ENCODE measurements at regions not wholly inside any gene's neighbourhood (a gene's known extent, or its start where the extent isn't known, plus 50 kb on each side); places are given as distances from the start of the nearest gene placed in this dataset.
A peak's percentile ranks its signal among the peaks of the same experiment; 100 is the strongest.

DNA sequence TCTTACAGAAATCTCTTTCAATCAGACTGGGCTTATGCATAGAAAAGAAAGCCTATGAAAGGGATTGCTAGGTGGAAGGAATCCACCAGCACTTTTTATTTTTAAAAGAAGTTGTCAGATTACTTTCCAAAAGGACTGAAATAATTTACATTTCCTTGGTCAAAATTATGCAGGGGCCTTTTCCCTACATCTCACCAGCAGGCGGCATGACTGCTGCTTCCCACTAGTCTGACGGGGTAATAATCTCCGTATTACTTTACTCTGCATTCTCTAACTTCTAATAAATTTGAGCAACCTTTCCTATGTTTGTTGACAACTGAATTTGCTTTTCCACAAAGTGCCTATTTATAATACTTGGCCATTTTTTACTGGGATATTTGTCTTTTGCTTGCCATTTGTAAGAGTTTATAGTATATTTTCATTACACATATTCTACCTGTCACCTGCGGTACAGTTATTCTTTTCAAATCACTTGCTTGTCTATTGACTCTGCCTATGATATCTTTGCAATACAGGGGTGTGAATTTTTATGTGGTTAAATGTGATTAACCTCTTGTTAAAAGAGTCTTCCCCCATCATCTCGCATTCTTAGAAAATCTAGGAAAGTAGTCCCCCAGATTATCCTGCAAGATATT is 51.9 kb upstream of the USP47 start:
- no peak for TF ChIP-seq YY1 (IDR thresholded peaks at IDR 0.05; ENCODE audit: low read depth)
- no peak for TF ChIP-seq TCF12 (IDR thresholded peaks at IDR 0.05; ENCODE audit: low read depth)
- TF ChIP-seq RAD21 (IDR thresholded peaks at IDR 0.05; ENCODE audit: low read depth): peak; percentile 56
- TF ChIP-seq, protein P1, sequence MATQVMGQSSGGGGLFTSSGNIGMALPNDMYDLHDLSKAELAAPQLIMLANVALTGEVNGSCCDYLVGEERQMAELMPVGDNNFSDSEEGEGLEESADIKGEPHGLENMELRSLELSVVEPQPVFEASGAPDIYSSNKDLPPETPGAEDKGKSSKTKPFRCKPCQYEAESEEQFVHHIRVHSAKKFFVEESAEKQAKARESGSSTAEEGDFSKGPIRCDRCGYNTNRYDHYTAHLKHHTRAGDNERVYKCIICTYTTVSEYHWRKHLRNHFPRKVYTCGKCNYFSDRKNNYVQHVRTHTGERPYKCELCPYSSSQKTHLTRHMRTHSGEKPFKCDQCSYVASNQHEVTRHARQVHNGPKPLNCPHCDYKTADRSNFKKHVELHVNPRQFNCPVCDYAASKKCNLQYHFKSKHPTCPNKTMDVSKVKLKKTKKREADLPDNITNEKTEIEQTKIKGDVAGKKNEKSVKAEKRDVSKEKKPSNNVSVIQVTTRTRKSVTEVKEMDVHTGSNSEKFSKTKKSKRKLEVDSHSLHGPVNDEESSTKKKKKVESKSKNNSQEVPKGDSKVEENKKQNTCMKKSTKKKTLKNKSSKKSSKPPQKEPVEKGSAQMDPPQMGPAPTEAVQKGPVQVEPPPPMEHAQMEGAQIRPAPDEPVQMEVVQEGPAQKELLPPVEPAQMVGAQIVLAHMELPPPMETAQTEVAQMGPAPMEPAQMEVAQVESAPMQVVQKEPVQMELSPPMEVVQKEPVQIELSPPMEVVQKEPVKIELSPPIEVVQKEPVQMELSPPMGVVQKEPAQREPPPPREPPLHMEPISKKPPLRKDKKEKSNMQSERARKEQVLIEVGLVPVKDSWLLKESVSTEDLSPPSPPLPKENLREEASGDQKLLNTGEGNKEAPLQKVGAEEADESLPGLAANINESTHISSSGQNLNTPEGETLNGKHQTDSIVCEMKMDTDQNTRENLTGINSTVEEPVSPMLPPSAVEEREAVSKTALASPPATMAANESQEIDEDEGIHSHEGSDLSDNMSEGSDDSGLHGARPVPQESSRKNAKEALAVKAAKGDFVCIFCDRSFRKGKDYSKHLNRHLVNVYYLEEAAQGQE (IDR thresholded peaks at IDR 0.05; ENCODE audit: low read depth): no peak
- no peak for TF ChIP-seq TAF1 (IDR thresholded peaks at IDR 0.05; ENCODE audit: low read depth)
- TF ChIP-seq TEAD4 (IDR thresholded peaks at IDR 0.05): no peak

DNA sequence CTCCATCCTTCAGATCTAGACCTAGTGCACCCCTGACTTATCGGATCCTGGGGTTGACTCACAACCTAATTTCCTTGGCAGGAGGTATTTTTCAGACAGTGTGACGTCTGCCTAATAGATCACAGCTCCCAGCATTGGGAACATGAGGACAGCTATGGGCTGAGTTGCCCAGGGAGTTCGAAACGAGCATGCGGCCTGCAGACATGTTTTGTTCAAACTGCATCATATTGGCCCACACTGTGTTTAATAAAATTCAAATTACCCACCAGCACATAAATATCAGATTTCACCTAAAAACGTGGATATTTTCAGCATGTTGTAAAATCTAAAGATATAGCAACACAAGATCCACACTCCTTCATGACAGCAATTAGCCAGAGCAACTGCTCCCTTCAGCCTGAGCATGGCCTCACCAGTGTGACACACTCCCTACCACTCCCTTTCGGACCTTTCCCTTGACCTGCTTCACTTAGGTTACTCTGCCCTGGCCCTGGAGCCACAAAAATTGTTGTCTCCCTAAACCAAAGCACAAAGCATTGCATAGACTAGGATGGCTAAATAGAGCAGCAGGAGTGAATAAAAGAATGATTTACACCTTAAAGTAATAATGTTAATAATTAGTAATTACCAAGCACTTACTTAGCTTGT is 53.6 kb upstream of the USP47 start:
- no peak for TF ChIP-seq ZBTB7A (IDR thresholded peaks at IDR 0.05; ENCODE audit: low read depth)
- TF ChIP-seq EP300 (IDR thresholded peaks at IDR 0.05; ENCODE audit: borderline replicate concordance): no peak
- TF ChIP-seq RAD21 (IDR thresholded peaks at IDR 0.05; ENCODE audit: low read depth): no peak
- no peak for TF ChIP-seq EGR1 (IDR thresholded peaks at IDR 0.05)
- TF ChIP-seq TEAD4 (IDR thresholded peaks at IDR 0.05): no peak
- TF ChIP-seq, protein P2, sequence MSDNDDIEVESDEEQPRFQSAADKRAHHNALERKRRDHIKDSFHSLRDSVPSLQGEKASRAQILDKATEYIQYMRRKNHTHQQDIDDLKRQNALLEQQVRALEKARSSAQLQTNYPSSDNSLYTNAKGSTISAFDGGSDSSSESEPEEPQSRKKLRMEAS (IDR thresholded peaks at IDR 0.05): no peak
- no peak for TF ChIP-seq CREB1 (IDR thresholded peaks at IDR 0.05; ENCODE audit: low read depth)
- TF ChIP-seq, protein P3, sequence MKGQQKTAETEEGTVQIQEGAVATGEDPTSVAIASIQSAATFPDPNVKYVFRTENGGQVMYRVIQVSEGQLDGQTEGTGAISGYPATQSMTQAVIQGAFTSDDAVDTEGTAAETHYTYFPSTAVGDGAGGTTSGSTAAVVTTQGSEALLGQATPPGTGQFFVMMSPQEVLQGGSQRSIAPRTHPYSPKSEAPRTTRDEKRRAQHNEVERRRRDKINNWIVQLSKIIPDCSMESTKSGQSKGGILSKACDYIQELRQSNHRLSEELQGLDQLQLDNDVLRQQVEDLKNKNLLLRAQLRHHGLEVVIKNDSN (IDR thresholded peaks at IDR 0.05): no peak
- TF ChIP-seq, protein P1 (IDR thresholded peaks at IDR 0.05; ENCODE audit: low read depth): no peak
- no peak for TF ChIP-seq TAF1 (IDR thresholded peaks at IDR 0.05; ENCODE audit: low read depth)
- TF ChIP-seq FOXM1 (IDR thresholded peaks at IDR 0.05; ENCODE audit: borderline replicate concordance, low read depth): no peak

DNA sequence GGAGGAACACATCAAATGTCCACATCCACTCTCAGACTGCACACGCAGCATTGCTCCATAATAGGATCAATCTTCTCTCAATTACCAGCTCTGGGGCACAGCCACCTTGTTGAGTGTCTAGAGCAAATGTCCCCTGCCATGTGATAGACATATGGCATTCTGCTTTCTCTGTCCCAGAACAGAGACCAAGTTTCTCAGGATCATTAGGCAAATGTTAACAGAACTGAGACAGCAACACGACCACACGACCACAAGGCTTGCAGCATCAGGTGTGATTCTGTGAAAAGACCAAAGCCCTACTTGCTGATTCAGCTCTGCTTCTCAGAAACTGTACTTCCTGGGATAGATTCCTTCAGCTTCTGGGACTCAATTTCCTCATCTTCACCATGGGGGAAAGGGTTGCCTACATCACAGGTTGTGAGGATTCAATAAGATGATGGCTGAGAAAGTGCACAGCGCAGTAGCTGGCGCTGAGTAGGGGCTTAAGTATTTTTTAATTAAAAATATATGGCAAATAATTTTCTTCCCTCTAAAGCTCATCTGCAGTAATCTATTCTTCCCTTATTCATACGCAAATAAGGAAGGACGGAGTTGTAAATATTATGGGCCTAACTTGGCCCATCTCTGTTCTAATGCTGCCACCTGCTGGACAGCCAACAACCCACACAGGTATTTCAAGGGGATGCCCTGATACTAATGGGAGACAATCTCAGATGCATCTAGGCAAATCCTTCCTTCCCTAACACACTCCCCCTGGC is 54.3 kb upstream of the USP47 start:
- TF ChIP-seq YY1 (IDR thresholded peaks at IDR 0.05; ENCODE audit: low read depth) (no peak), NFIC (IDR thresholded peaks at IDR 0.05) (no peak), EP300 (IDR thresholded peaks at IDR 0.05; ENCODE audit: borderline replicate concordance) (no peak), CREB1 (IDR thresholded peaks at IDR 0.05; ENCODE audit: low read depth) (no peak), RAD21 (IDR thresholded peaks at IDR 0.05; ENCODE audit: low read depth) (peak; percentile 94)
- TF ChIP-seq, protein P2 (IDR thresholded peaks at IDR 0.05): no peak
- TF ChIP-seq, protein P1 (IDR thresholded peaks at IDR 0.05; ENCODE audit: low read depth): no peak

DNA sequence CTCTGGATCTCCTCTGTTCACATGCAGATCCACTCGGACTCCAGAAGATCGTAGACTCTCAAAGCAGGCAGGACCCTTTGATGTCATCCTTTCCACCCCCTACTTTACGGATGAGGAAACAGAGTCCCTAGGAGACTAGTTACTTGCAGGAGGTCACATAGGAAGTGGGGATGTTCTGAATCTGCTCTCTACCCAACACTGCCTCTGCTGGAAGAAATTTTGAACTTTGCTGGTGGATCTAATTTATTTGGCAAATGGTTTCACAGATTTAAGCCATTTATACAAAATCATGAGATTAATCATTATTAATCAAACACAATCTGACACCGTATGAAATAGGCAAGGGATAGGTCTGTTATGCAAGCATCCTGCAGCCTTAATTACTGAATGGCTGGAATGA is 55.0 kb upstream of the USP47 start:
- TF ChIP-seq NFIC (IDR thresholded peaks at IDR 0.05) (no peak), TEAD4 (IDR thresholded peaks at IDR 0.05) (peak; percentile 62), ZBTB7A (IDR thresholded peaks at IDR 0.05; ENCODE audit: low read depth) (no peak), EP300 (IDR thresholded peaks at IDR 0.05; ENCODE audit: borderline replicate concordance) (no peak), TCF12 (IDR thresholded peaks at IDR 0.05; ENCODE audit: low read depth) (no peak), RAD21 (IDR thresholded peaks at IDR 0.05; ENCODE audit: low read depth) (peak; percentile 52), EGR1 (IDR thresholded peaks at IDR 0.05) (no peak)
- TF ChIP-seq, protein P1 (IDR thresholded peaks at IDR 0.05; ENCODE audit: low read depth): no peak
- TF ChIP-seq, protein P3 (IDR thresholded peaks at IDR 0.05): no peak

Measured in Ishikawa (cell line).